Hippocampal formation (tissue), 2 donors: ENCODE measurements at regions not wholly inside any gene's neighbourhood (a gene's known extent, or its start where the extent isn't known, plus 50 kb on each side); places are given as distances from the start of the nearest gene placed in this dataset.
"Not testable (repeated sequence)": the region's sequence is repeated elsewhere in the genome, so short reads cannot be mapped to it uniquely, and the experiment has no call there.

ENCODE experiments used
- DNase-seq, 2 donors: peaks; one replicate each; lab custom pipeline; 2025; lab: John Stamatoyannopoulos, UW

DNA sequence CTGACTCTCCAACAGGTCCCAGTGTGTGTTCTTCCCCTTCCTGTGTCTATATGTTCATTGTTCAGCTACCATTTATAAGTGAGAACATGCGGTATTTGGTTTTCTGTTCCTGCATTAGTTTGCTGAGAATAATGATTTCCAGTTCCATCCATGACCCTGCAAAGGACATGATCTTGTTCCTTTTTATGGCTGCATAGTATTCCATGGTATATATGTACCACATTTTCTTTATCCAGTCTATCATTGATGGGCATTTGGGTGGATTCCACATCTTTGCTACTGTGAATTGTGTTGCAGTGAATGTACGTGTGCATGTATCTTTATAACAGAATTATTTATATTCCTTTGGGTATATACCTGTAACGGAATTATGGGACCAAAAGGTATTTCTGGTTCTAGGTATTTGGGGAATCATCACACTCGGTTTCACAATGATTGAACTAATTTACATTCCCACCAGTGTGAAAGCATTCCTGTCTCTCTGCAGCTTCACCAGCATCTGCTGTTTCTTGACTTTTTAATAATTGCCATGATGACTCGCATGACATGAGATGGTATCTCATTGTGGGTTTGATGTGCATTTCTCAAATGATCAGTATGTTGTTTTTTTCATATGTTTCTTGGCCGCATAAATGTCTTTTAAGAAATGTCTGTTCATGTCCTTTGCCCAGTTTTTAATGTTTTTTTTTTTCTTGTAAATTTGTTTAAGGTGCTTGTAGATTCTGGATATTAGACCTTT lies 60.2 kb downstream of the LSMEM1 start:
- no peak for DNase-seq

DNA sequence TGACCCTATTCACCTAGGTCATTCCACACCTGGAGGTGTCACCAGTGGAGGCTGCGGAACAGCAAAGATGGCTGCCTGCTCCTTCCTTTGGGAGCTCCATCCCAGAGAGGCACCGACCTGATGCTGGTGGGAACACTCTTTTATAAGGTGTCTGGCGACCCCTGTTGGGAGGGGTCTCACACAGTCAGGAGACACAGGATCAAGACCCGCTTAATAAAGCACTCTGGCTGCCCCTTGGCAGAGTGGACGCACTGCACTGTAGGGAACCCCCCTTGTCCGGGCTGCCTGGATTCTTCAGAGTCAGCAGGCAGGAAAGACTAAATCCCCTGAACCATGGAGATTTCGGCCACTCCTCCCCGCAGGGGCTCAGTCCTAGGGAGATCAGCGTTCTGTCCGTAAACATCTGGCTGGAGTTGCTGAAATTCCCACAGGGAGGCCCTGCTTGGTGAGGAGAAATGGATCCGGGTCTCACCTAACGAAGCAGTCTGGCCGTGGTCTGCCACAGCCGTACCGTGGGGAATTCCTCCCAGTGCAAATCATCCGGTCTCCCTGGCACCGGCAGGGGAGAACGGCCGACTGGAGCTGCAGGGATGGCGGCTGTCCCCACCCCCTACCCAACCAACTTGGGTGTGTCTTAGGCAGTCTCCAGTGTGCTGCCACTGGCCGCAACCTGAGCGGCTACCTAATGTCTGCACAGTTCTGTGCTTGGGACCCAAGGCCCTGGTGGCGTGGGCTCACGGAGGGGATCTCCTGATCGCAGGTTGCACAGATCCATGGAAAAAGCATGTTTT lies 66.1 kb downstream of the LSMEM1 start:
- DNase-seq, result no peak

- DNase-seq, result no peak
Measured at GRCh38 chr7:112547916-112548315, 67.1 kb downstream of the LSMEM1 start.

GRCh38 chr7:112550468-112551060 lies 69.8 kb downstream of the LSMEM1 start:
- DNase-seq, result peak in 1 of 2 donors; percentile 13

GRCh38 chr7:112551521-112551920 lies 70.7 kb downstream of the LSMEM1 start:
- not testable (repeated sequence) for DNase-seq

DNA sequence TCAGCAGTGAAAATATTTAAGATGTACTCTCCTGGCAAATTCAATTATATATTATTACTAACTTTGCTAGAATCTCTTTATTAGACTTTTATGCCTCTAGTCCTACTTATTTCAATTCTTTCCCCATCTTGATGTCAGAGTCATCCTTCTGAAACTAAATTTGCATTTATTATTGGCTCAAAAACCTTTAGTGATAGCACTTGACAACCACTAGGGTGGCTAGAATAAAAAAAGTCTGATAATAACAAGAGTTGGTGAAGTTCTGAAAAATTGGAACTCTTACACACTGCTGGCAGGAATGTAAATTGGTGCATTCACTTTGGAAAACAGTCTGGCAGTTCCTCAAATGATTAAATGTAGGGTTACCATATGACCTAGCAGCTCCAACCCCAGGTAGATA lies 73.8 kb downstream of the LSMEM1 start:
- DNase-seq, result no peak

GRCh38 chr7:112556633-112557032 lies 75.8 kb downstream of the LSMEM1 start:
- DNase-seq, result no peak

DNA sequence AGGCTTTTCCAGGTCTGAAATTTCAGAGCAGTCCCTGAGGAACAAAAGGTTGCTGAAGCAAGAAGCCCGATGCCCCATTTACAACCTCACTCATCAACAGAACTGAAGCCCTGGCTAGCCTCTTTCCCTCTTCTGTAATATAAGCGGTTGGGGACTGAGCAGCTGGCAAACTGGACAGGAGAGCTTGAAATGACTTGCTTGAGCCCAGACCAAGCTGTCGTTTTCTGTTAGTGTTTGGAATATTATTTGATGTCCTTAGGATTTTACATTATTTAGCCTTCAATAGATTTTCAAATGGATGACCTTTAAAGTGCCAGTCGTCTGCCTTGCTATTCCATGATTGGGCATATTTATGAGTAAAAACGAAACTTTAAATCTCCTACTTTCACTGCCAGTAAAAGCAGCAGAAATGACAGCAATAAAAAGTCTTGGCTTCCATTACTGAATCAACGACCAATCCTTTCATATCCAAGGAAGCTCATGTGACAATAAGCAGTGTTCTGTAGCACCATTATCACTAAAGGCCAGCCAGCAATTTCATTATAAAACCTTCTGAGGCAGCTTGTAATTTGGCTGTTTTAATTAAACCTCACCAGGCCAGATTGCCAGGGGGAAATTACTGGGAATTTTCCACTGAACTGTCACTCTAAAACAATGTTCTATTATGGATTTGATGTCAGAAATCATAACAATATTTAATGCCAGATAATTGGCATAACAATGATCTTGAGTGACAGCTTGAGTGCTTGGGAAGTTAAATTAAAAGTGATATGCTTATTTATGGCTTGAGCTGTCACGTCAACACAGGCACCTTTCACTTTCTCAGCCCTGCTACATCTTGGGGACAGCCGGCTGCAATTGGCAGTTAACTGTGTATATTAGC lies 85.9 kb downstream of the LSMEM1 start:
- DNase-seq, result peak in 1 of 2 donors; percentile 1

DNA sequence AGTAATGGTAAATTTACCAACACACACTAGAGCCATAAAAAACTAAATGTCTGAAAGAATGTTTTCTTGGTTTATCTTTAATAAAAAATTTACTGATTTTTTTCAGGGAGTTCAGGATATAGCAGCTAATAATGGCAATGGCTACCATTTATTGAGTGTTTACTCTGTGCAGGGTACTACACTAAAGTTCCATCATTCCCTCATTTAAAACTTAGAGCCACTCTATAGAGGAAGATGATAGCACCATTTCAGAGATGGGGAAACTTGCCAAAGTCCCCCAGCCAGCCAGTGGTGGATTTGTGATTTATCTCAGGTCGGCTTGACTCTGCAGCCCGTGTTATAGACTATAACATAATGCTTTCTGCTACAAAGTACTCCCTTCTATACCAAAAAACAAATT lies 86.6 kb downstream of the LSMEM1 start:
- no peak for DNase-seq

DNA sequence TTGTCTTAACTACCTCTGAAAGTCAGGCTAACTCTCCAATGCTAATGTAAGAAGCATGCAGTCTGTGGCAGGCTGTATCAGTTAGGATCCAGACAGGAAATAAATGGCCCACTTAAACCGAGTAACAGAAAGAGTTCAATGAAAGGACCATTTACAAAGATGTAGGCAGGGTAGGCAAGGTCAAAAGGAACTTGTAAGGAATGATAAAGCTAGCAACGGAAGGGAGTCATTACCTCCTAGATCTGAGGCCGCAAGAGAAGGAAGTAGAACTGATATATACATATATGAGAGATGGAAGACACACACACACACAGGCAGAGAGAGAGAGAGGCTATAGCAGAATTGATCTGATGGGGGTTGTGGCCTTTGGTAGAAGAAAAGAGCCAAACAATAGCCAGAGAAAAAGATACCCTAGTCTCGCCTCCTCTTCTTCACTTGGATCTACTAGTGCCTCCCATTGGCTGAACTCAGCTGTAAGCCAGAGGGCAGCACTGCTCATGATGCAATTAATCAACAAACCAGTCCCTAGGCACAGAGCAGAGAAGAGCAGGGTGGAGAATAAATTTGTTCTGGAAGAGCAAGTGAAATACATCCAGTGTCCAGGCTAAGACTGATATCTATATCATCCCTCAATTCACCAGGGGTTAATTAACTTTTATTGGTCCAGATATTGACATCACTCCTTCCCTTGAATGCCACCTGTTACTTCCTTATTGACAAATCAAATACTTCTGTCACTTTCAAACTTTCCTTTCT lies 91.2 kb downstream of the LSMEM1 start:
- no peak for DNase-seq

- DNase-seq, result no peak
Measured at GRCh38 chr7:112572669-112573301, 92.0 kb downstream of the LSMEM1 start.

- DNase-seq, result no peak
Measured at GRCh38 chr7:112573302-112574039, 92.7 kb downstream of the LSMEM1 start.

DNA sequence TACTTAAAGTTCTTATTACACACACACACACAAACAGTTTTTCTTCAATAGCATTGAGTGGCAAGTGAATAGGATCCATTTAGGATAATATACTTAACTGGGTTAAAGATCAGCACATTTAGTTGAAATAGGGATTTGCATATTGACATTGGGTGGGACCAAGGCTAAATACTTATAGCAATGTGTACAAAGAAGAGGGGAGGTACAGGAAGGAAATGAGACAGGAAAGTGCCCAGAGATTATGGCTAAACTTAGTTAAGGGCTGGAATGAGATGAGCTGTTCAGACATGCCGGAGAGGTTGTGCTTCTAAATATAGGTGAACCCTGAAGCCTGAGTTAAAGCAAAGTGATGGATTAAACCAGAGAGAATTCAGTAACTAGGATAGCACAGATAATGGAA lies 95.1 kb downstream of the LSMEM1 start:
- DNase-seq, result no peak

DNA sequence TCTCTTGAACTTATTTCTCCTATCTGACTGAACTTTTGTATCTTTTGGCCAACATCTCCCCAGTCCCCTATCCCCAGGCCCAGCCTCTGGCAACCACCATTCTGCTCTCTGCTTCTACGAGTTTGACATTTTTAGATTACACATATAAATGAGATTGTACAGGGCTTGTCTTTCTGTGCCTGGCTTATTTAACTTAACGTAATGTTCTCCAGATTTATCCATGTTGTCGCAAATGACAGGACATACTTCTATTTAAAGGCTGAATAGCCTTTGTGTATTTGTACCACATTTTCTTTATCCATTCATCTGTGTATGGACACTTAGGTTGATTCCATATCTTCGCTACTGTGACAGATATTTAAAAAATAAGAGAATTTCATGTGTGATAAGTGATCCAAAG lies 98.6 kb downstream of the LSMEM1 start:
- DNase-seq, result no peak

DNA sequence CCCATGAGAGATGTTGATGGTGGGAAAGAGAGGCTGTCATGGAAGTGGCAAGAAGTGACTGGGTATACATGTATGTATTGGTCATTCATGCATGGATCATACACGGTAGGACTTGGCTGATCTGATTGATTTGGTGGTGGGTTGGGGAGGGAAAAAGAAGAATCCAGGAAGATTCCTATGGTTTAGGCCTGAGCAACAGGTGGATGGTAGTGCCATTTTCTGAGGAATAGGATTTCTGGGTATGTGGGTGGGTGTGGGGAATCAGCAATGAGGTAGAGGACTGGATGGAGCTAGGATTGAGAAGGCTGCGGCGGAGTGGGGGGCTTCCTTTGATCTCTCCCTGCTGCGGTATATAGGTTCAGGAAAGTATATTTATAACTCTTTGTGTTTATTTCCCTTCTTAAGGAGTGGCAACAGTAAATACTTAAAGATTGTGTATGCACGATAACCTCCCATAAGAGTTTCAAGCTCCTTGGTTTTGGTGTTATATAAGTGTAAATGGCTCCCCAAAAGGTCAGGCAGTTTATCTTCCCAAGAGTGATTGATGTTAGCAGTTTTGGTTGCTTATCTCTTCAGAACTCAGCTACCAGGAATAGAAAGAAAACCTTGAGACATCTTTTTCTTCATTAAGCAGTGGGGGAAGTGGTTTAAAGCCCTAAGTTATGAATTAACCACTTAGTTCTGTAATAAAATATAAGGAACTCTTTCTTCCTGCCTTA lies 100.1 kb downstream of the LSMEM1 start:
- DNase-seq, result no peak

GRCh38 chr7:112581529-112581928 lies 100.7 kb downstream of the LSMEM1 start:
- DNase-seq, result no peak

- DNase-seq, result no peak
Measured at GRCh38 chr7:112584290-112584689, 103.5 kb downstream of the LSMEM1 start.

DNA sequence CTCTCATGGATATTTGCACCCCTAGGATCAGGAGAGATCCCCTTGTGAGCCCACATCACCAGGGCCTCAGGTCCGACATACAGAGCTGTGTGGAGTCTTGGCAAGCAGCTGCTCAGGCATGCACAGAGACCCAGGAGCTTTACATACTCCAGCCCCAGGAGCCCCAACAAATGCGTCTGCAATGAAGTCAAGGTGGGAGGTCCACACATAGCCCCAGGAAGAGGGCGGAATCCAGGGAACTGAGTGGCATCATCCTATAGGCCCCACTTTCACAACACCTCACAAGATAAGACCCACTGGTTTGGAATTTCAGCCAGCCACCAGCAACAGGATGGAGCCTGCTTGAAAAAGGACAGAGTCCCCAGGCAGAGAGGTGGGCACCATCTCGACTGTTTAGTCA lies 106.7 kb downstream of the LSMEM1 start:
- DNase-seq, result no peak

DNA sequence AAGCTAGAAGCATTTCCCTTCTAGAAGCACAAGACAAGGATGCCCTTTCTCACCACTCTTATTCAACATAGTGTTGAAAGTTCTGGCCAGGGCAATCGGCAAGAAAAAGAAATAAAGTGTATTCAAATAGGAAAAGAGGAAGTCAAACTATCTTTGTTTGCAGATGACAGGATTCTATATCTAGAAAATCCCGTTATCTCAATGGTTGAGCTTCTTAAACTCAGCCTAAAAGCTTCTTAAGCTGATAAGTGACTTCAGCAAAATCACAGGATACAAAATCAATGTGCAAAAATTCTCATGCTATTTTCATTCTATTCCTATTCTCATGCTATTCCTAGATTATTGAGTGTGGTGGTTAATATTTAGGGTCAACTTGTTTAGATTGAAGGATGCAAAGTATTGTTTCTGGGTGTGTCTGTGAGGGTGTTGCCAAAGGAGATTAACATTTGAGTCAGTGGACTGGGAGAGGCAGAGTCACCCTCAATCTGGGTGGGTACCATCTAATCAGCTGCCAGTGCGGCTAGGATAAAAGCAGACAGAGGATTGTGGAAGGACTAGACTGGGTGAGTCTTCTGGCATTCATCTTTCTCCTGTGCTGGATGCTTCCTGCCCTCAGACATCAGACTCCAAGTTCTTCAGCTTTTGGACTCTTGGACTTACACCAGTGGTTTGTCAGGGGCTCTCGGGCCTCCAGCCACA lies 111.9 kb downstream of the LSMEM1 start:
- DNase-seq, result not testable (repeated sequence)
